Activated CD4-positive, alpha-beta T cell treated with anti-CD3 and anti-CD28 coated beads, Interleukin-2, amount 50 U/mL, for 1 hour (primary cell): ENCODE measurements at regions not wholly inside any gene's neighbourhood (a gene's known extent, or its start where the extent isn't known, plus 50 kb on each side); places are given as distances from the start of the nearest gene placed in this dataset.

Source experiments
- DNase-seq: peaks from one replicate; pipeline ENCODE4 v3.0.0-alpha.2; 2020

GRCh38 chr6:105954148-105954547 lies 132.0 kb upstream of the PRDM1 start:
- DNase-seq, result no peak

- DNase-seq, result no peak
Observed at GRCh38 chr6:105952772-105953690, 133.1 kb upstream of the PRDM1 start.

- DNase-seq, result no peak
Observed at GRCh38 chr6:105952326-105952725, 133.8 kb upstream of the PRDM1 start.

- no peak for DNase-seq
Observed at GRCh38 chr6:105951322-105951721, 134.8 kb upstream of the PRDM1 start.

- DNase-seq, result no peak
Observed at GRCh38 chr6:105949869-105950268, 136.3 kb upstream of the PRDM1 start.

- DNase-seq, result no peak
Observed at GRCh38 chr6:105943514-105943913, 142.6 kb upstream of the PRDM1 start.

- no peak for DNase-seq
Observed at GRCh38 chr6:105941621-105942412, 144.3 kb upstream of the PRDM1 start.

GRCh38 chr6:105940990-105941389 lies 145.1 kb upstream of the PRDM1 start:
- DNase-seq, result no peak

GRCh38 chr6:105936972-105937371 lies 149.2 kb upstream of the PRDM1 start:
- no peak for DNase-seq

GRCh38 chr6:105935416-105935815 lies 150.7 kb upstream of the PRDM1 start:
- no peak for DNase-seq

GRCh38 chr6:105934708-105935107 lies 151.4 kb upstream of the PRDM1 start:
- no peak for DNase-seq

GRCh38 chr6:105932440-105932839 lies 153.7 kb upstream of the PRDM1 start:
- no peak for DNase-seq

- DNase-seq, result no peak
Observed at GRCh38 chr6:105929626-105930025, 156.5 kb upstream of the PRDM1 start.

- no peak for DNase-seq
Observed at GRCh38 chr6:105926318-105926717, 159.8 kb upstream of the PRDM1 start.

- DNase-seq, result no peak
Observed at GRCh38 chr6:105925706-105926105, 160.4 kb upstream of the PRDM1 start.

- DNase-seq, result no peak
Observed at GRCh38 chr6:105921781-105922180, 164.4 kb upstream of the PRDM1 start.

- DNase-seq, result no peak
Observed at GRCh38 chr6:105920071-105920470, 166.1 kb upstream of the PRDM1 start.

- no peak for DNase-seq
Observed at GRCh38 chr6:105917038-105917695, 169.0 kb upstream of the PRDM1 start.

GRCh38 chr6:105911106-105911629 lies 175.0 kb upstream of the PRDM1 start:
- no peak for DNase-seq

- no peak for DNase-seq
Observed at GRCh38 chr6:105909106-105909505, 177.0 kb upstream of the PRDM1 start.

- no peak for DNase-seq
Observed at GRCh38 chr6:105907991-105908390, 178.1 kb upstream of the PRDM1 start.

GRCh38 chr6:105907301-105907700 lies 178.8 kb upstream of the PRDM1 start:
- DNase-seq, result no peak

GRCh38 chr6:105902401-105903031 lies 183.6 kb upstream of the PRDM1 start:
- DNase-seq, result no peak
